WTC11 (cell line): ENCODE measurements at regions not wholly inside any gene's neighbourhood (a gene's known extent, or its start where the extent isn't known, plus 50 kb on each side); places are given as distances from the start of the nearest gene placed in this dataset.

ENCODE experiments used
- ATAC-seq: fragments of 200-7000 bp; cut with Tn5 transposase; 2 replicates; pipeline ENCODE4 v1.10.0; 2021; ENCODE audit warnings: mild to moderate bottlenecking, moderate library complexity
- CTCF ChIA-PET: fragments of 300-600 bp; sonication (Branson Sonifier 250); formaldehyde crosslinking; loops from one replicate; lab custom pipeline; 2021; ENCODE audit warnings: antibody characterized with exemption; lab: Charles Lee
- POLR2A ChIA-PET: fragments of 350-600 bp; sonication (Branson Sonifier 250); formaldehyde crosslinking; loops from one replicate; lab custom pipeline; 2021; ENCODE audit warnings: antibody characterized with exemption; lab: Charles Lee
- DNase-seq: peaks from one replicate; pipeline ENCODE4 v3.0.0; 2021; ENCODE audit warnings: low spot score
- H3K27ac Mint-ChIP-seq: 2 replicates; pipeline ENCODE4 v1.8.0; 2021; ENCODE audit warnings: mixed read lengths
- H3K27me3 Mint-ChIP-seq: 2 replicates; pipeline ENCODE4 v1.8.0; 2021; ENCODE audit warnings: low read depth, mild to moderate bottlenecking, moderate library complexity, mixed read lengths
- H3K36me3 Mint-ChIP-seq: 2 replicates; pipeline ENCODE4 v1.8.0; 2021; ENCODE audit warnings: mixed read lengths
- H3K4me1 Mint-ChIP-seq: 2 replicates; pipeline ENCODE4 v1.8.0; 2022; ENCODE audit warnings: mixed read lengths
- H3K4me3 Mint-ChIP-seq: 2 replicates; pipeline ENCODE4 v1.8.0; 2021; ENCODE audit warnings: mild to moderate bottlenecking, moderate library complexity, mixed read lengths
- H3K9me3 Mint-ChIP-seq: 2 replicates; pipeline ENCODE4 v1.8.0; 2021; ENCODE audit warnings: mixed read lengths
- ESRRA ChIP-seq: sonication (generic); formaldehyde crosslinking; IDR thresholded peaks from 2 replicates; pipeline ENCODE4 v1.8.1; 2022; ENCODE audit warnings: mild to moderate bottlenecking, missing genetic modification reagents, borderline replicate concordance
- FOXP1 ChIP-seq: sonication (generic); formaldehyde crosslinking; IDR thresholded peaks from 2 replicates; pipeline ENCODE4 v1.8.0; 2022; ENCODE audit warnings: missing genetic modification reagents, mild to moderate bottlenecking, moderate library complexity, borderline replicate concordance
- MXD4 ChIP-seq: fragments of 250-450 bp; sonication (Bioruptor Pico); IDR thresholded peaks from 2 replicates; pipeline ENCODE4 v1.8.0; 2021; ENCODE audit warnings: mild to moderate bottlenecking, moderate library complexity, borderline replicate concordance
- NR1H2 ChIP-seq: sonication (generic); formaldehyde crosslinking; IDR thresholded peaks from 2 replicates; pipeline ENCODE4 v1.9.0; 2021; ENCODE audit warnings: mild to moderate bottlenecking, moderate library complexity, missing genetic modification reagents
- NR2C2 ChIP-seq: sonication (generic); formaldehyde crosslinking; IDR thresholded peaks from 2 replicates; pipeline ENCODE4 v1.8.0; 2022; ENCODE audit warnings: mild to moderate bottlenecking, missing genetic modification reagents
- RELA ChIP-seq: sonication (generic); formaldehyde crosslinking; IDR thresholded peaks from 2 replicates; pipeline ENCODE4 v1.8.1; 2022; ENCODE audit warnings: missing genetic modification reagents, mild to moderate bottlenecking, borderline replicate concordance
- SMAD3 ChIP-seq: sonication (generic); formaldehyde crosslinking; IDR thresholded peaks from 2 replicates; pipeline ENCODE4 v1.8.0; 2022; ENCODE audit warnings: missing genetic modification reagents, mild to moderate bottlenecking, borderline replicate concordance
- ZBTB21 ChIP-seq: sonication (generic); formaldehyde crosslinking; IDR thresholded peaks from 2 replicates; pipeline ENCODE4 v1.8.1; 2023; ENCODE audit warnings: mild to moderate bottlenecking, missing genetic modification reagents, borderline replicate concordance
- ZNF121 ChIP-seq: sonication (generic); formaldehyde crosslinking; IDR thresholded peaks from 2 replicates; pipeline ENCODE4 v1.8.0; 2023; ENCODE audit warnings: missing genetic modification reagents
- TF ChIP-seq, protein P1 (sequence below): sonication (generic); formaldehyde crosslinking; IDR thresholded peaks from 2 replicates; pipeline ENCODE4 v1.8.0; 2023; ENCODE audit warnings: missing genetic modification reagents, mild to moderate bottlenecking, borderline replicate concordance
- TF ChIP-seq, protein P2 (sequence below): sonication (generic); formaldehyde crosslinking; IDR thresholded peaks from 2 replicates; pipeline ENCODE4 v1.8.0; 2022; ENCODE audit warnings: mild to moderate bottlenecking, missing genetic modification reagents
- TF ChIP-seq, protein P3 (sequence below): sonication (generic); formaldehyde crosslinking; IDR thresholded peaks from 2 replicates; pipeline ENCODE4 v1.8.1; 2022; ENCODE audit warnings: mild to moderate bottlenecking, moderate library complexity, missing genetic modification reagents
- TF ChIP-seq, protein P4 (sequence below): sonication (generic); formaldehyde crosslinking; IDR thresholded peaks from 2 replicates; pipeline ENCODE4 v1.8.1; 2023; ENCODE audit warnings: mild to moderate bottlenecking, moderate library complexity, missing genetic modification reagents
- TF ChIP-seq, protein P5 (sequence below): sonication (generic); formaldehyde crosslinking; IDR thresholded peaks from 2 replicates; pipeline ENCODE4 v1.8.0; 2022; ENCODE audit warnings: mild to moderate bottlenecking, missing genetic modification reagents

DNA sequence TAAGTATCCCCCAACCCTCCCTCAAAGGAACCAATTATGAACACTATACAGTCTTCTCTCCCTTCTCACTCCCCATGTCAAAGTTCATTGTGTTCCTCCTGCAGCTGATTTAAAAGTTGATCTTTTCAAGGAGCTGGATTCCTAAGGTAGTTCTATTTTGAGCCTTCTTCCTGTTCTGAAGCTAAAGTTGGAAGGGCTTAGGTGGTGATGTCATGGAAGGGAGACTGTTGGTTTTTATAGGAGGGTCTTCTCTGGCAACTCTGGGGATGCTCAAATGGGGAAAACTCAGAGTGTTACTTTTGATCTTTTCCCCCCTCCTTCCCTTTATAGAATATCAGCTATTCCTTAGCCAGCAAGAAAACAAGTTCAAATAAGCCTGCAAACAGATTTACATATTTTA, 83.0 kb upstream of the AK4 start:
- Mint-ChIP-seq H3K27me3 (no peaks in the 10 kb centered on the region), H3K27ac (peak overlapping the region; percentile 85; the same call in 1 of the 2 replicates), H3K9me3 (no peaks in the 10 kb centered on the region), H3K4me3 (peak overlapping the region; percentile 89), H3K36me3 (peaks cover 4% of the 10 kb centered on the region), H3K4me1 (peaks cover 60% of the 10 kb centered on the region)
- ATAC-seq (no peak), DNase-seq (no peak)
- ChIA-PET POLR2A (interaction anchor here (1.2 to 1.4 kb wide), 2 partner anchors 84 to 86 kb away, joined by 3 to 5 read pairs; no protein-coding TSS in a partner anchor), CTCF (interaction anchor here (1.3 to 3.2 kb wide), 5 partner anchors 10 to 623 kb away, joined by 4 to 21 read pairs (median 6); no protein-coding TSS in a partner anchor)
- TF ChIP-seq NR1H2 (CRISPR knock-in tag) (no peak), MXD4 (CRISPR knock-in tag) (no peak), ESRRA (CRISPR knock-in tag) (no peak), NR2C2 (CRISPR knock-in tag) (no peak), RELA (CRISPR knock-in tag) (no peak)
- TF ChIP-seq, protein P1, sequence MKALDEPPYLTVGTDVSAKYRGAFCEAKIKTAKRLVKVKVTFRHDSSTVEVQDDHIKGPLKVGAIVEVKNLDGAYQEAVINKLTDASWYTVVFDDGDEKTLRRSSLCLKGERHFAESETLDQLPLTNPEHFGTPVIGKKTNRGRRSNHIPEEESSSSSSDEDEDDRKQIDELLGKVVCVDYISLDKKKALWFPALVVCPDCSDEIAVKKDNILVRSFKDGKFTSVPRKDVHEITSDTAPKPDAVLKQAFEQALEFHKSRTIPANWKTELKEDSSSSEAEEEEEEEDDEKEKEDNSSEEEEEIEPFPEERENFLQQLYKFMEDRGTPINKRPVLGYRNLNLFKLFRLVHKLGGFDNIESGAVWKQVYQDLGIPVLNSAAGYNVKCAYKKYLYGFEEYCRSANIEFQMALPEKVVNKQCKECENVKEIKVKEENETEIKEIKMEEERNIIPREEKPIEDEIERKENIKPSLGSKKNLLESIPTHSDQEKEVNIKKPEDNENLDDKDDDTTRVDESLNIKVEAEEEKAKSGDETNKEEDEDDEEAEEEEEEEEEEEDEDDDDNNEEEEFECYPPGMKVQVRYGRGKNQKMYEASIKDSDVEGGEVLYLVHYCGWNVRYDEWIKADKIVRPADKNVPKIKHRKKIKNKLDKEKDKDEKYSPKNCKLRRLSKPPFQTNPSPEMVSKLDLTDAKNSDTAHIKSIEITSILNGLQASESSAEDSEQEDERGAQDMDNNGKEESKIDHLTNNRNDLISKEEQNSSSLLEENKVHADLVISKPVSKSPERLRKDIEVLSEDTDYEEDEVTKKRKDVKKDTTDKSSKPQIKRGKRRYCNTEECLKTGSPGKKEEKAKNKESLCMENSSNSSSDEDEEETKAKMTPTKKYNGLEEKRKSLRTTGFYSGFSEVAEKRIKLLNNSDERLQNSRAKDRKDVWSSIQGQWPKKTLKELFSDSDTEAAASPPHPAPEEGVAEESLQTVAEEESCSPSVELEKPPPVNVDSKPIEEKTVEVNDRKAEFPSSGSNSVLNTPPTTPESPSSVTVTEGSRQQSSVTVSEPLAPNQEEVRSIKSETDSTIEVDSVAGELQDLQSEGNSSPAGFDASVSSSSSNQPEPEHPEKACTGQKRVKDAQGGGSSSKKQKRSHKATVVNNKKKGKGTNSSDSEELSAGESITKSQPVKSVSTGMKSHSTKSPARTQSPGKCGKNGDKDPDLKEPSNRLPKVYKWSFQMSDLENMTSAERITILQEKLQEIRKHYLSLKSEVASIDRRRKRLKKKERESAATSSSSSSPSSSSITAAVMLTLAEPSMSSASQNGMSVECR (CRISPR knock-in tag) = no peak
- TF ChIP-seq, protein P2, sequence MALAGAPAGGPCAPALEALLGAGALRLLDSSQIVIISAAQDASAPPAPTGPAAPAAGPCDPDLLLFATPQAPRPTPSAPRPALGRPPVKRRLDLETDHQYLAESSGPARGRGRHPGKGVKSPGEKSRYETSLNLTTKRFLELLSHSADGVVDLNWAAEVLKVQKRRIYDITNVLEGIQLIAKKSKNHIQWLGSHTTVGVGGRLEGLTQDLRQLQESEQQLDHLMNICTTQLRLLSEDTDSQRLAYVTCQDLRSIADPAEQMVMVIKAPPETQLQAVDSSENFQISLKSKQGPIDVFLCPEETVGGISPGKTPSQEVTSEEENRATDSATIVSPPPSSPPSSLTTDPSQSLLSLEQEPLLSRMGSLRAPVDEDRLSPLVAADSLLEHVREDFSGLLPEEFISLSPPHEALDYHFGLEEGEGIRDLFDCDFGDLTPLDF = no peak
- TF ChIP-seq, protein P3, sequence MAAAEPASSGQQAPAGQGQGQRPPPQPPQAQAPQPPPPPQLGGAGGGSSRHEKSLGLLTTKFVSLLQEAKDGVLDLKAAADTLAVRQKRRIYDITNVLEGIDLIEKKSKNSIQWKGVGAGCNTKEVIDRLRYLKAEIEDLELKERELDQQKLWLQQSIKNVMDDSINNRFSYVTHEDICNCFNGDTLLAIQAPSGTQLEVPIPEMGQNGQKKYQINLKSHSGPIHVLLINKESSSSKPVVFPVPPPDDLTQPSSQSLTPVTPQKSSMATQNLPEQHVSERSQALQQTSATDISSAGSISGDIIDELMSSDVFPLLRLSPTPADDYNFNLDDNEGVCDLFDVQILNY (CRISPR knock-in tag) = no peak

DNA sequence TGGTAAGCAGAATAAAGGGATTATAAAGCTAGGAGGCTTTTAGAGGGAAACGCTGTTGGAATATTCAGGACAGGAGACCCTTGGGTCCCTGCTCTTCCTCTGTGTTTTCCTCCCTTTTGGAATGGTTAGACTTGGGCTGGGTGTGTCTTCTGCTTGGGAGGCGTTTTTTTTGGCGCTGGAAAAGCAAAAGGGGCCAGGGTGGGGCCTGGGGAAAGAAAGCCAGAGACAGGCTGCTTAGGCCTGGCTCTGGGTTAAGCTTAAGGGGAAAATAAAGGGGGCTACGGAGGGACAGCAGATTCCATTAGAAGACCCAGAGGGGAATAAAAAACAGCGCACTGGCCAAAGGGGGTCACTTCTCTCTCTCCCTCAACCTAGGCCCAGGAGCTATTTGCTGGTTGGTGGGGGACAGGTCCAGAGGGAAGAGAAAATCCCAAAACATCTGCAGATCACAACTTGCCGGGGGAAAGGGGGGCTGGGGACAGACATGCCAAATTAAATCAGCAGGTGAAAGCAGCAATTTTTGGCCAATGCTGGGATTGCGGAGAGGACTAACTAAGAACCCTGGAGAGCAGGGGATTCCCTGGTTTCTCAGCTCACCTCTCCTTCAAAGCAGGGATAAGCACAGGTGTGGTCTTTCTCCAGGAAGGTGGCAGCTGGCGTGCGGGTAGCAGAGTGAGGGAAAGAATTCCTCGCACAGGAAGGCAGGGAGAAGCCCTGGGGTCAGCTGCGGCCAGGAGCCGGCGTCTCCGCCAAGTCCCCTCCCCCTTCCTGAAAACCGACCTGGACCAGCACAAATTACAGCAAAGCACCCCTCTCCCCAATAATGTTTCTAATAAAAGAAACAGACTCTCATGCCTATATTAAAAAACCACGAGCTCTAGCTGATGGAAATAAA, 82.2 kb upstream of the AK4 start:
- H3K9me3 Mint-ChIP-seq = no peaks in the 10 kb centered on the region
- peaks cover 58% of the 10 kb centered on the region for H3K4me1 Mint-ChIP-seq
- DNase-seq (peak; percentile 72), ATAC-seq (peak; percentile 46)
- POLR2A ChIA-PET = interaction anchor here (0.6 to 1.4 kb wide), 5 partner anchors 39 to 1808 kb away, joined by 3 to 5 read pairs (median 3); partner anchors contain the start of gene DNAJC6
- H3K27me3 Mint-ChIP-seq = no peaks in the 10 kb centered on the region
- H3K27ac Mint-ChIP-seq = peak overlapping the region; percentile 95
- H3K36me3 Mint-ChIP-seq = peaks cover 4% of the 10 kb centered on the region
- TF ChIP-seq, protein P4, sequence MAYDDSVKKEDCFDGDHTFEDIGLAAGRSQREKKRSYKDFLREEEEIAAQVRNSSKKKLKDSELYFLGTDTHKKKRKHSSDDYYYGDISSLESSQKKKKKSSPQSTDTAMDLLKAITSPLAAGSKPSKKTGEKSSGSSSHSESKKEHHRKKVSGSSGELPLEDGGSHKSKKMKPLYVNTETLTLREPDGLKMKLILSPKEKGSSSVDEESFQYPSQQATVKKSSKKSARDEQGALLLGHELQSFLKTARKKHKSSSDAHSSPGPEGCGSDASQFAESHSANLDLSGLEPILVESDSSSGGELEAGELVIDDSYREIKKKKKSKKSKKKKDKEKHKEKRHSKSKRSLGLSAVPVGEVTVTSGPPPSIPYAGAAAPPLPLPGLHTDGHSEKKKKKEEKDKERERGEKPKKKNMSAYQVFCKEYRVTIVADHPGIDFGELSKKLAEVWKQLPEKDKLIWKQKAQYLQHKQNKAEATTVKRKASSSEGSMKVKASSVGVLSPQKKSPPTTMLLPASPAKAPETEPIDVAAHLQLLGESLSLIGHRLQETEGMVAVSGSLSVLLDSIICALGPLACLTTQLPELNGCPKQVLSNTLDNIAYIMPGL (CRISPR knock-in tag) = no peak
- TF ChIP-seq, protein P5, sequence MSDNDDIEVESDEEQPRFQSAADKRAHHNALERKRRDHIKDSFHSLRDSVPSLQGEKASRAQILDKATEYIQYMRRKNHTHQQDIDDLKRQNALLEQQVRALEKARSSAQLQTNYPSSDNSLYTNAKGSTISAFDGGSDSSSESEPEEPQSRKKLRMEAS (CRISPR knock-in tag) = 0 out of 2 replicates have a peak, but pooled peaks have one; percentile 4
- no peak for TF ChIP-seq FOXP1 (CRISPR knock-in tag)
- TF ChIP-seq ZBTB21 (CRISPR knock-in tag) = no peak
- TF ChIP-seq ZNF121 (CRISPR knock-in tag) = no peak
- TF ChIP-seq SMAD3 (CRISPR knock-in tag) = no peak
- TF ChIP-seq, all 79 proteins: peak for 1
- H3K4me3 Mint-ChIP-seq = peak overlapping the region; percentile 89
- CTCF ChIA-PET = interaction anchor here (0.6 to 3.2 kb wide), 7 partner anchors 9 to 622 kb away, joined by 3 to 21 read pairs (median 4); no protein-coding TSS in a partner anchor
